ENCODE measurements at regions not wholly inside any gene's neighbourhood (a gene's known extent, or its start where the extent isn't known, plus 50 kb on each side); places are given as distances from the start of the nearest gene placed in this dataset.
"Not testable (repeated sequence)": the region's sequence is repeated elsewhere in the genome, so short reads cannot be mapped to it uniquely, and the experiment has no call there.

- Histone ChIP-seq H3K9me3 (ENCODE audit: control insufficient read depth in 2 of 2, low read length in 2 of 2) (no peaks in the 10 kb centered on the region), H3K27me3 (ENCODE audit: control insufficient read depth in 2 of 2, insufficient read depth in 2 of 2, low read length in 2 of 2) (no peaks in the 10 kb centered on the region), H3K27ac (ENCODE audit: low read depth in 2 of 2, low read length in 2 of 2) (no peak overlapping the region), H3K4me1 (ENCODE audit: control insufficient read depth in 2 of 2, insufficient read depth in 2 of 2, low read length in 2 of 2) (no peaks in the 10 kb centered on the region), H3K9ac (ENCODE audit: low read depth in 1 of 2, low read length in 2 of 2) (no peak overlapping the region), H3K4me3 (ENCODE audit: low read length in 2 of 2) (no peak overlapping the region), H3K36me3 (ENCODE audit: control insufficient read depth in 2 of 2, insufficient read depth in 2 of 2, low read length in 2 of 2) (no peaks in the 10 kb centered on the region)
These were observed 182.0 kb upstream of the SESN3 start for GRCh38 chr11:95413021-95413420.

- no peaks in the 10 kb centered on the region for H3K27me3 ChIP-seq (ENCODE audit: control insufficient read depth in 2 of 2, insufficient read depth in 2 of 2, low read length in 2 of 2)
- no peak overlapping the region for H3K4me3 ChIP-seq (ENCODE audit: low read length in 2 of 2)
- H3K9ac ChIP-seq (ENCODE audit: low read depth in 1 of 2, low read length in 2 of 2) = no peak overlapping the region
- H3K27ac ChIP-seq (ENCODE audit: low read depth in 2 of 2, low read length in 2 of 2) = no peak overlapping the region
- H3K36me3 ChIP-seq (ENCODE audit: control insufficient read depth in 2 of 2, insufficient read depth in 2 of 2, low read length in 2 of 2) = no peaks in the 10 kb centered on the region
- H3K4me1 ChIP-seq (ENCODE audit: control insufficient read depth in 2 of 2, insufficient read depth in 2 of 2, low read length in 2 of 2) = no peaks in the 10 kb centered on the region
- H3K9me3 ChIP-seq (ENCODE audit: control insufficient read depth in 2 of 2, low read length in 2 of 2) = no peaks in the 10 kb centered on the region
These were observed 181.1 kb upstream of the SESN3 start for GRCh38 chr11:95412074-95412473.

- not testable (repeated sequence) for H3K36me3 ChIP-seq (ENCODE audit: control insufficient read depth in 2 of 2, insufficient read depth in 2 of 2, low read length in 2 of 2); H3K9me3 ChIP-seq (ENCODE audit: control insufficient read depth in 2 of 2, low read length in 2 of 2); H3K4me1 ChIP-seq (ENCODE audit: control insufficient read depth in 2 of 2, insufficient read depth in 2 of 2, low read length in 2 of 2); H3K27me3 ChIP-seq (ENCODE audit: control insufficient read depth in 2 of 2, insufficient read depth in 2 of 2, low read length in 2 of 2); H3K4me3 ChIP-seq (ENCODE audit: low read length in 2 of 2); H3K27ac ChIP-seq (ENCODE audit: low read depth in 2 of 2, low read length in 2 of 2); H3K9ac ChIP-seq (ENCODE audit: low read depth in 1 of 2, low read length in 2 of 2)
These were observed 179.7 kb upstream of the SESN3 start for GRCh38 chr11:95410707-95411106.

GRCh38 chr11:95406271-95406670 lies 175.3 kb upstream of the SESN3 start:
- H3K36me3 ChIP-seq (ENCODE audit: control insufficient read depth in 2 of 2, insufficient read depth in 2 of 2, low read length in 2 of 2) = no peaks in the 10 kb centered on the region

GRCh38 chr11:95404370-95404769 lies 173.4 kb upstream of the SESN3 start:
- Histone ChIP-seq H3K4me1 (ENCODE audit: control insufficient read depth in 2 of 2, insufficient read depth in 2 of 2, low read length in 2 of 2) (no peaks in the 10 kb centered on the region), H3K36me3 (ENCODE audit: control insufficient read depth in 2 of 2, insufficient read depth in 2 of 2, low read length in 2 of 2) (no peaks in the 10 kb centered on the region), H3K9me3 (ENCODE audit: control insufficient read depth in 2 of 2, low read length in 2 of 2) (no peaks in the 10 kb centered on the region), H3K4me3 (ENCODE audit: low read length in 2 of 2) (no peak overlapping the region), H3K27me3 (ENCODE audit: control insufficient read depth in 2 of 2, insufficient read depth in 2 of 2, low read length in 2 of 2) (no peaks in the 10 kb centered on the region), H3K9ac (ENCODE audit: low read depth in 1 of 2, low read length in 2 of 2) (no peak overlapping the region), H3K27ac (ENCODE audit: low read depth in 2 of 2, low read length in 2 of 2) (no peak overlapping the region)

More at GRCh38 chr11:95406271-95406670, 175.3 kb upstream of the SESN3 start:
- Histone ChIP-seq H3K27ac (ENCODE audit: low read depth in 2 of 2, low read length in 2 of 2) (no peak overlapping the region), H3K4me3 (ENCODE audit: low read length in 2 of 2) (no peak overlapping the region), H3K9me3 (ENCODE audit: control insufficient read depth in 2 of 2, low read length in 2 of 2) (no peaks in the 10 kb centered on the region), H3K27me3 (ENCODE audit: control insufficient read depth in 2 of 2, insufficient read depth in 2 of 2, low read length in 2 of 2) (no peaks in the 10 kb centered on the region), H3K9ac (ENCODE audit: low read depth in 1 of 2, low read length in 2 of 2) (no peak overlapping the region), H3K4me1 (ENCODE audit: control insufficient read depth in 2 of 2, insufficient read depth in 2 of 2, low read length in 2 of 2) (no peaks in the 10 kb centered on the region)

GRCh38 chr11:95398437-95399112 lies 167.6 kb upstream of the SESN3 start:
- H3K27me3 ChIP-seq (ENCODE audit: control insufficient read depth in 2 of 2, insufficient read depth in 2 of 2, low read length in 2 of 2) = no peaks in the 10 kb centered on the region
- H3K4me3 ChIP-seq (ENCODE audit: low read length in 2 of 2) = no peak overlapping the region

GRCh38 chr11:95392644-95393043 lies 161.6 kb upstream of the SESN3 start:
- H3K27ac ChIP-seq (ENCODE audit: low read depth in 2 of 2, low read length in 2 of 2) = no peak overlapping the region
- no peaks in the 10 kb centered on the region for H3K9me3 ChIP-seq (ENCODE audit: control insufficient read depth in 2 of 2, low read length in 2 of 2)
- no peaks in the 10 kb centered on the region for H3K4me1 ChIP-seq (ENCODE audit: control insufficient read depth in 2 of 2, insufficient read depth in 2 of 2, low read length in 2 of 2)
- H3K27me3 ChIP-seq (ENCODE audit: control insufficient read depth in 2 of 2, insufficient read depth in 2 of 2, low read length in 2 of 2) = no peaks in the 10 kb centered on the region
- H3K36me3 ChIP-seq (ENCODE audit: control insufficient read depth in 2 of 2, insufficient read depth in 2 of 2, low read length in 2 of 2) = no peaks in the 10 kb centered on the region
- H3K4me3 ChIP-seq (ENCODE audit: low read length in 2 of 2) = no peak overlapping the region
- no peak overlapping the region for H3K9ac ChIP-seq (ENCODE audit: low read depth in 1 of 2, low read length in 2 of 2)

More at GRCh38 chr11:95398437-95399112, 167.6 kb upstream of the SESN3 start:
- H3K36me3 ChIP-seq (ENCODE audit: control insufficient read depth in 2 of 2, insufficient read depth in 2 of 2, low read length in 2 of 2) = no peaks in the 10 kb centered on the region
- no peak overlapping the region for H3K9ac ChIP-seq (ENCODE audit: low read depth in 1 of 2, low read length in 2 of 2)
- no peak overlapping the region for H3K27ac ChIP-seq (ENCODE audit: low read depth in 2 of 2, low read length in 2 of 2)
- no peaks in the 10 kb centered on the region for H3K9me3 ChIP-seq (ENCODE audit: control insufficient read depth in 2 of 2, low read length in 2 of 2)
- H3K4me1 ChIP-seq (ENCODE audit: control insufficient read depth in 2 of 2, insufficient read depth in 2 of 2, low read length in 2 of 2) = no peaks in the 10 kb centered on the region

- H3K9ac ChIP-seq (ENCODE audit: low read depth in 1 of 2, low read length in 2 of 2) = no peak overlapping the region
- no peaks in the 10 kb centered on the region for H3K27me3 ChIP-seq (ENCODE audit: control insufficient read depth in 2 of 2, insufficient read depth in 2 of 2, low read length in 2 of 2)
These were observed 158.4 kb upstream of the SESN3 start for GRCh38 chr11:95389427-95389826.

GRCh38 chr11:95388086-95388485 lies 157.1 kb upstream of the SESN3 start:
- Histone ChIP-seq H3K27ac (ENCODE audit: low read depth in 2 of 2, low read length in 2 of 2) (no peak overlapping the region), H3K36me3 (ENCODE audit: control insufficient read depth in 2 of 2, insufficient read depth in 2 of 2, low read length in 2 of 2) (no peaks in the 10 kb centered on the region), H3K4me1 (ENCODE audit: control insufficient read depth in 2 of 2, insufficient read depth in 2 of 2, low read length in 2 of 2) (no peaks in the 10 kb centered on the region), H3K4me3 (ENCODE audit: low read length in 2 of 2) (no peak overlapping the region), H3K27me3 (ENCODE audit: control insufficient read depth in 2 of 2, insufficient read depth in 2 of 2, low read length in 2 of 2) (no peaks in the 10 kb centered on the region), H3K9ac (ENCODE audit: low read depth in 1 of 2, low read length in 2 of 2) (no peak overlapping the region), H3K9me3 (ENCODE audit: control insufficient read depth in 2 of 2, low read length in 2 of 2) (no peaks in the 10 kb centered on the region)

More at GRCh38 chr11:95389427-95389826, 158.4 kb upstream of the SESN3 start:
- Histone ChIP-seq H3K27ac (ENCODE audit: low read depth in 2 of 2, low read length in 2 of 2) (no peak overlapping the region), H3K9me3 (ENCODE audit: control insufficient read depth in 2 of 2, low read length in 2 of 2) (no peaks in the 10 kb centered on the region), H3K4me3 (ENCODE audit: low read length in 2 of 2) (no peak overlapping the region), H3K4me1 (ENCODE audit: control insufficient read depth in 2 of 2, insufficient read depth in 2 of 2, low read length in 2 of 2) (no peaks in the 10 kb centered on the region), H3K36me3 (ENCODE audit: control insufficient read depth in 2 of 2, insufficient read depth in 2 of 2, low read length in 2 of 2) (no peaks in the 10 kb centered on the region)

GRCh38 chr11:95387325-95387724 lies 156.3 kb upstream of the SESN3 start:
- Histone ChIP-seq H3K9me3 (ENCODE audit: control insufficient read depth in 2 of 2, low read length in 2 of 2) (no peaks in the 10 kb centered on the region), H3K27me3 (ENCODE audit: control insufficient read depth in 2 of 2, insufficient read depth in 2 of 2, low read length in 2 of 2) (no peaks in the 10 kb centered on the region), H3K4me3 (ENCODE audit: low read length in 2 of 2) (no peak overlapping the region), H3K27ac (ENCODE audit: low read depth in 2 of 2, low read length in 2 of 2) (no peak overlapping the region), H3K9ac (ENCODE audit: low read depth in 1 of 2, low read length in 2 of 2) (no peak overlapping the region), H3K36me3 (ENCODE audit: control insufficient read depth in 2 of 2, insufficient read depth in 2 of 2, low read length in 2 of 2) (no peaks in the 10 kb centered on the region), H3K4me1 (ENCODE audit: control insufficient read depth in 2 of 2, insufficient read depth in 2 of 2, low read length in 2 of 2) (no peaks in the 10 kb centered on the region)
